ENCODE measurements at regions not wholly inside any gene's neighbourhood (a gene's known extent, or its start where the extent isn't known, plus 50 kb on each side); places are given as distances from the start of the nearest gene placed in this dataset.

GRCh38 chr15:95605098-95605497, 725.4 kb upstream of the NR2F2 start:
- no peak overlapping the region for H3K4me3 ChIP-seq (ENCODE audit: low read depth, low read length, poor library complexity, severe bottlenecking)
- H3K9me3 ChIP-seq (ENCODE audit: low read length), result no peaks in the 10 kb centered on the region
- H3K27ac ChIP-seq (ENCODE audit: low read depth, low read length, poor library complexity, severe bottlenecking), result no peak overlapping the region
- H3K36me3 ChIP-seq (ENCODE audit: insufficient read depth, low read length), result no peaks in the 10 kb centered on the region
- no peak overlapping the region for H2AFZ ChIP-seq (ENCODE audit: low read length)
- H3K27me3 ChIP-seq (ENCODE audit: insufficient read depth, low read length), result no peaks in the 10 kb centered on the region
- TF ChIP-seq EZH2 (IDR thresholded peaks at IDR 0.05; ENCODE audit: borderline replicate concordance, low read length), result no peak
- no peak for TF ChIP-seq CTCF (IDR thresholded peaks at IDR 0.05; ENCODE audit: low read length)
- H3K9ac ChIP-seq (ENCODE audit: low read length), result no peak overlapping the region
- H4K20me1 ChIP-seq (ENCODE audit: insufficient read depth, low read length), result no peaks in the 10 kb centered on the region
- H3K9me2 ChIP-seq (ENCODE audit: low read depth, low read length), result no peaks in the 10 kb centered on the region
- no peaks in the 10 kb centered on the region for H3K4me1 ChIP-seq (ENCODE audit: insufficient read depth, low read length, severe bottlenecking)
- H3K79me2 ChIP-seq (ENCODE audit: insufficient read depth, low read length), result no peaks in the 10 kb centered on the region
- H3F3A ChIP-seq (ENCODE audit: insufficient read depth, low read length), result no peaks in the 10 kb centered on the region
- H3K4me2 ChIP-seq (ENCODE audit: low read length), result no peak overlapping the region

GRCh38 chr15:95606551-95606950, 723.9 kb upstream of the NR2F2 start:
- Histone ChIP-seq H3K9me3 (ENCODE audit: low read length) (no peaks in the 10 kb centered on the region), H3K4me2 (ENCODE audit: low read length) (no peak overlapping the region), H3K36me3 (ENCODE audit: insufficient read depth, low read length) (no peaks in the 10 kb centered on the region), H3K9me2 (ENCODE audit: low read depth, low read length) (no peaks in the 10 kb centered on the region), H3K4me3 (ENCODE audit: low read depth, low read length, poor library complexity, severe bottlenecking) (no peak overlapping the region), H4K20me1 (ENCODE audit: insufficient read depth, low read length) (no peaks in the 10 kb centered on the region), H3F3A (ENCODE audit: insufficient read depth, low read length) (no peaks in the 10 kb centered on the region), H3K27me3 (ENCODE audit: insufficient read depth, low read length) (no peaks in the 10 kb centered on the region), H2AFZ (ENCODE audit: low read length) (no peak overlapping the region), H3K4me1 (ENCODE audit: insufficient read depth, low read length, severe bottlenecking) (no peaks in the 10 kb centered on the region), H3K27ac (ENCODE audit: low read depth, low read length, poor library complexity, severe bottlenecking) (no peak overlapping the region), H3K79me2 (ENCODE audit: insufficient read depth, low read length) (no peaks in the 10 kb centered on the region), H3K9ac (ENCODE audit: low read length) (no peak overlapping the region)
- no peak for TF ChIP-seq CTCF (IDR thresholded peaks at IDR 0.05; ENCODE audit: low read length)
- TF ChIP-seq EZH2 (IDR thresholded peaks at IDR 0.05; ENCODE audit: borderline replicate concordance, low read length), result no peak

GRCh38 chr15:95608371-95608770, 722.1 kb upstream of the NR2F2 start:
- H3K4me1 ChIP-seq (ENCODE audit: insufficient read depth, low read length, severe bottlenecking), result no peaks in the 10 kb centered on the region
- TF ChIP-seq EZH2 (IDR thresholded peaks at IDR 0.05; ENCODE audit: borderline replicate concordance, low read length) (no peak), CTCF (IDR thresholded peaks at IDR 0.05; ENCODE audit: low read length) (no peak)
- H3K27ac ChIP-seq (ENCODE audit: low read depth, low read length, poor library complexity, severe bottlenecking), result no peak overlapping the region
- no peaks in the 10 kb centered on the region for H3K9me2 ChIP-seq (ENCODE audit: low read depth, low read length)
- H4K20me1 ChIP-seq (ENCODE audit: insufficient read depth, low read length), result no peaks in the 10 kb centered on the region
- no peak overlapping the region for H3K4me2 ChIP-seq (ENCODE audit: low read length)
- H3K27me3 ChIP-seq (ENCODE audit: insufficient read depth, low read length), result no peaks in the 10 kb centered on the region
- no peaks in the 10 kb centered on the region for H3K79me2 ChIP-seq (ENCODE audit: insufficient read depth, low read length)
- H3K4me3 ChIP-seq (ENCODE audit: low read depth, low read length, poor library complexity, severe bottlenecking), result no peak overlapping the region
- H3F3A ChIP-seq (ENCODE audit: insufficient read depth, low read length), result no peaks in the 10 kb centered on the region
- H3K9me3 ChIP-seq (ENCODE audit: low read length), result no peaks in the 10 kb centered on the region
- no peaks in the 10 kb centered on the region for H3K36me3 ChIP-seq (ENCODE audit: insufficient read depth, low read length)
- H2AFZ ChIP-seq (ENCODE audit: low read length), result no peak overlapping the region
- no peak overlapping the region for H3K9ac ChIP-seq (ENCODE audit: low read length)
